ENCODE measurements at regions not wholly inside any gene's neighbourhood (a gene's known extent, or its start where the extent isn't known, plus 50 kb on each side); places are given as distances from the start of the nearest gene placed in this dataset.

- TF ChIP-seq GABPA (IDR thresholded peaks at IDR 0.05; ENCODE audit: borderline replicate concordance, insufficient read depth, low read length) (no peak), RFX5 (IDR thresholded peaks at IDR 0.05; ENCODE audit: borderline replicate concordance, low read depth, low read length) (no peak), TAF7 (optimal IDR thresholded peaks at IDR 0.05; ENCODE audit: borderline replicate concordance, low read depth, low read length) (no peak), POLR2A (IDR thresholded peaks at IDR 0.05; ENCODE audit: control extremely low read depth in 1 of 2, low read depth in 2 of 2, low read length in 2 of 2) (no peak), SAP30 (IDR thresholded peaks at IDR 0.05; ENCODE audit: insufficient read depth, insufficient replicate concordance, low read length) (no peak), MAFK (IDR thresholded peaks at IDR 0.05; ENCODE audit: low read depth, low read length) (no peak), BRCA1 (IDR thresholded peaks at IDR 0.05; ENCODE audit: low read depth, low read length) (no peak), JUN (IDR thresholded peaks at IDR 0.05; ENCODE audit: low read depth, low read length) (no peak), RNF2 (IDR thresholded peaks at IDR 0.05; ENCODE audit: borderline replicate concordance, low read depth, low read length, missing control alignments, poor library complexity, severe bottlenecking) (no peak), CBX8 (IDR thresholded peaks at IDR 0.05; ENCODE audit: borderline replicate concordance, low read depth, low read length) (no peak)
- TF ChIP-seq, protein P1, sequence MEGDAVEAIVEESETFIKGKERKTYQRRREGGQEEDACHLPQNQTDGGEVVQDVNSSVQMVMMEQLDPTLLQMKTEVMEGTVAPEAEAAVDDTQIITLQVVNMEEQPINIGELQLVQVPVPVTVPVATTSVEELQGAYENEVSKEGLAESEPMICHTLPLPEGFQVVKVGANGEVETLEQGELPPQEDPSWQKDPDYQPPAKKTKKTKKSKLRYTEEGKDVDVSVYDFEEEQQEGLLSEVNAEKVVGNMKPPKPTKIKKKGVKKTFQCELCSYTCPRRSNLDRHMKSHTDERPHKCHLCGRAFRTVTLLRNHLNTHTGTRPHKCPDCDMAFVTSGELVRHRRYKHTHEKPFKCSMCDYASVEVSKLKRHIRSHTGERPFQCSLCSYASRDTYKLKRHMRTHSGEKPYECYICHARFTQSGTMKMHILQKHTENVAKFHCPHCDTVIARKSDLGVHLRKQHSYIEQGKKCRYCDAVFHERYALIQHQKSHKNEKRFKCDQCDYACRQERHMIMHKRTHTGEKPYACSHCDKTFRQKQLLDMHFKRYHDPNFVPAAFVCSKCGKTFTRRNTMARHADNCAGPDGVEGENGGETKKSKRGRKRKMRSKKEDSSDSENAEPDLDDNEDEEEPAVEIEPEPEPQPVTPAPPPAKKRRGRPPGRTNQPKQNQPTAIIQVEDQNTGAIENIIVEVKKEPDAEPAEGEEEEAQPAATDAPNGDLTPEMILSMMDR (IDR thresholded peaks at IDR 0.05; ENCODE audit: control extremely low read depth in 1 of 3, insufficient read depth in 1 of 3, low read depth in 1 of 3, low read length in 3 of 3), result no peak
- TF ChIP-seq, protein P2, sequence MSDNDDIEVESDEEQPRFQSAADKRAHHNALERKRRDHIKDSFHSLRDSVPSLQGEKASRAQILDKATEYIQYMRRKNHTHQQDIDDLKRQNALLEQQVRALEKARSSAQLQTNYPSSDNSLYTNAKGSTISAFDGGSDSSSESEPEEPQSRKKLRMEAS (IDR thresholded peaks at IDR 0.05), result no peak
Measured at GRCh38 chr6:114712129-114712662, 369.4 kb upstream of the HS3ST5 start.
